Spleen (tissue), 7 donors: ENCODE measurements at regions not wholly inside any gene's neighbourhood (a gene's known extent, or its start where the extent isn't known, plus 50 kb on each side); places are given as distances from the start of the nearest gene placed in this dataset.

Experiments used
- CTCF ChIP-seq, 11 experiments: fragments of 200-600 bp in 7 of 11; fragments of 450-650 bp in 4 of 11; sonication (generic) in 4 of 11; IDR thresholded peaks in 8 of 11; conservative IDR thresholded peaks in 3 of 11; 1 replicate in 7 of 11; 2 replicates in 4 of 11; pipeline versions ENCODE4 v1.4.0 to v1.8.0; 2016 to 2021; ENCODE audit warnings: antibody characterized with exemption in 11 of 11, inconsistent platforms in 4 of 11, mild to moderate bottlenecking in 1 of 11
- POLR2A ChIP-seq, 3 donors: fragments of 450-650 bp; IDR thresholded peaks; one replicate each; pipeline ENCODE4 v1.5.1; 2017; ENCODE audit warnings: antibody characterized with exemption in 3 of 3, mild to moderate bottlenecking in 1 of 3
- POLR2AphosphoS5 ChIP-seq, 3 donors: sonication (generic); formaldehyde crosslinking; IDR thresholded peaks; one replicate each; pipeline ENCODE4 v1.5.1; 2017; ENCODE audit warnings: antibody characterized with exemption in 3 of 3
- donor health status: DM: no; HTN: no; CAD: no; lungs with moderate emphysema.
- donor health status: DM: no; HTN: no; CAD: no.
- donor health status: DM: no; HTN: no; CAD: no.

- peak in 9 of 11 experiments; percentile 28 to 62 (median 35) for TF ChIP-seq CTCF (IDR thresholded peaks at IDR 0.05 in 8 of 11, conservative IDR thresholded peaks at IDR 0.05 in 3 of 11)
- TF ChIP-seq POLR2A (IDR thresholded peaks at IDR 0.05) = peak; percentile 43 to 87 (median 81)
- TF ChIP-seq POLR2AphosphoS5 (IDR thresholded peaks at IDR 0.05) = peak; percentile 98 to 99 (median 98)
Measured at GRCh38 chr6:158869826-158870648, 50.9 kb upstream of the EZR start.
